Astrocyte (in vitro differentiated cells and primary cell): ENCODE measurements at regions not wholly inside any gene's neighbourhood (a gene's known extent, or its start where the extent isn't known, plus 50 kb on each side); places are given as distances from the start of the nearest gene placed in this dataset.

ENCODE experiments used
- DNase-seq: peaks from one replicate; pipeline ENCODE4 v3.0.0-alpha.2; 2010; ENCODE audit warnings: low read depth
- FAIRE-seq: peaks from 2 replicates; lab custom pipeline; 2011; peaks lifted over from hg19 to GRCh38; lab: Jason Lieb, UNC
- H2AFZ ChIP-seq: 2 replicates; pipeline ENCODE4 v1.6.0; 2012; ENCODE audit warnings: low read depth, low read length, inconsistent platforms
- H3K27ac ChIP-seq: 2 replicates; pipeline ENCODE4 v1.5.1; 2011; ENCODE audit warnings: low read depth, low read length, inconsistent platforms
- H3K27me3 ChIP-seq: 2 replicates; pipeline ENCODE4 v1.6.0; 2011; ENCODE audit warnings: low read length, inconsistent platforms; ENCODE audit not compliant: insufficient read depth
- H3K36me3 ChIP-seq: 2 replicates; pipeline ENCODE4 v1.5.1; 2011; ENCODE audit warnings: low read length, inconsistent platforms; ENCODE audit not compliant: insufficient read depth
- H3K4me1 ChIP-seq: 2 replicates; pipeline ENCODE4 v1.5.1; 2011; ENCODE audit warnings: low read length, inconsistent platforms; ENCODE audit not compliant: insufficient read depth
- H3K4me2 ChIP-seq: 2 replicates; pipeline ENCODE4 v1.6.0; 2012; ENCODE audit warnings: low read length, inconsistent platforms
- H3K4me3 ChIP-seq: 2 replicates; pipeline ENCODE4 v1.5.1; 2011; ENCODE audit warnings: low read depth, mild to moderate bottlenecking, low read length, inconsistent platforms; ENCODE audit not compliant: insufficient read depth
- H3K79me2 ChIP-seq: 2 replicates; pipeline ENCODE4 v1.6.0; 2012; ENCODE audit warnings: mild to moderate bottlenecking, low read length, inconsistent platforms; ENCODE audit not compliant: insufficient read depth
- H3K9ac ChIP-seq: 2 replicates; pipeline ENCODE4 v1.6.0; 2012; ENCODE audit warnings: mild to moderate bottlenecking, low read length, inconsistent platforms
- H3K9me3 ChIP-seq: 2 replicates; pipeline ENCODE4 v1.5.1; 2012; ENCODE audit warnings: low read depth, mild to moderate bottlenecking, low read length, inconsistent platforms; ENCODE audit not compliant: insufficient read depth
- H4K20me1 ChIP-seq: 2 replicates; pipeline ENCODE4 v1.6.0; 2012; ENCODE audit warnings: low read length, inconsistent platforms; ENCODE audit not compliant: insufficient read depth
- H3K27ac Mint-ChIP-seq: one replicate; pipeline ENCODE4 v1.8.0; 2021; ENCODE audit warnings: mild to moderate bottlenecking, mixed read lengths; ENCODE audit not compliant: unreplicated experiment
- H3K27me3 Mint-ChIP-seq: one replicate; pipeline ENCODE4 v1.8.0; 2021; ENCODE audit warnings: low read depth, mixed read lengths; ENCODE audit not compliant: unreplicated experiment
- H3K36me3 Mint-ChIP-seq: one replicate; pipeline ENCODE4 v1.8.0; 2021; ENCODE audit warnings: low read depth, mixed read lengths; ENCODE audit not compliant: unreplicated experiment
- H3K4me1 Mint-ChIP-seq: one replicate; pipeline ENCODE4 v1.8.0; 2021; ENCODE audit warnings: low read depth, mixed read lengths; ENCODE audit not compliant: unreplicated experiment
- H3K4me3 Mint-ChIP-seq: one replicate; pipeline ENCODE4 v1.8.0; 2021; ENCODE audit warnings: mild to moderate bottlenecking, moderate library complexity, mixed read lengths; ENCODE audit not compliant: unreplicated experiment
- H3K9me3 Mint-ChIP-seq: one replicate; pipeline ENCODE4 v1.8.0; 2021; ENCODE audit warnings: mild to moderate bottlenecking, mixed read lengths; ENCODE audit not compliant: unreplicated experiment
- CTCF ChIP-seq: IDR thresholded peaks from 2 replicates; pipeline ENCODE4 v1.5.1; 2011; ENCODE audit warnings: low read depth, mild to moderate bottlenecking, inconsistent platforms, low read length, moderate library complexity; ENCODE audit not compliant: insufficient read depth
- EZH2 ChIP-seq: IDR thresholded peaks from 2 replicates; pipeline ENCODE4 v1.6.1; 2012; ENCODE audit warnings: mild to moderate bottlenecking, low read length, inconsistent platforms; ENCODE audit not compliant: insufficient read depth

- no peaks in the 10 kb centered on the region for H3K4me1 ChIP-seq
- no peak overlapping the region for H3K27ac Mint-ChIP-seq
- H3K36me3 Mint-ChIP-seq, result no peaks in the 10 kb centered on the region
- no peaks in the 10 kb centered on the region for H3K9me3 ChIP-seq
- no peak overlapping the region for H3K4me2 ChIP-seq
- no peak overlapping the region for H3K4me3 Mint-ChIP-seq
- no peak for DNase-seq
- no peak overlapping the region for H3K27ac ChIP-seq
- H3K4me1 Mint-ChIP-seq, result no peaks in the 10 kb centered on the region
- no peak for TF ChIP-seq CTCF
- no peak for TF ChIP-seq EZH2
- FAIRE-seq, result no peak
- no peaks in the 10 kb centered on the region for H3K36me3 ChIP-seq
- H3K9me3 Mint-ChIP-seq, result no peaks in the 10 kb centered on the region
- no peaks in the 10 kb centered on the region for H3K27me3 ChIP-seq
- H3K27me3 Mint-ChIP-seq, result no peaks in the 10 kb centered on the region
- H2AFZ ChIP-seq, result no peak overlapping the region
- no peaks in the 10 kb centered on the region for H4K20me1 ChIP-seq
- no peak overlapping the region for H3K4me3 ChIP-seq
- H3K79me2 ChIP-seq, result no peaks in the 10 kb centered on the region
- H3K9ac ChIP-seq, result no peak overlapping the region
Observed at GRCh38 chr16:13558752-13559151, 361.2 kb upstream of the ERCC4 start.

GRCh38 chr16:13559624-13560023, 360.3 kb upstream of the ERCC4 start:
- H3K9me3 ChIP-seq, result no peaks in the 10 kb centered on the region
- no peaks in the 10 kb centered on the region for H4K20me1 ChIP-seq
- Mint-ChIP-seq H3K27me3 (no peaks in the 10 kb centered on the region), H3K9me3 (no peaks in the 10 kb centered on the region), H3K27ac (no peak overlapping the region), H3K4me3 (no peak overlapping the region), H3K4me1 (no peaks in the 10 kb centered on the region), H3K36me3 (no peaks in the 10 kb centered on the region)
- H3K4me3 ChIP-seq, result no peak overlapping the region
- TF ChIP-seq EZH2, result no peak
- TF ChIP-seq CTCF, result no peak
- no peaks in the 10 kb centered on the region for H3K79me2 ChIP-seq
- no peak overlapping the region for H3K27ac ChIP-seq
- H3K4me2 ChIP-seq, result no peak overlapping the region
- no peaks in the 10 kb centered on the region for H3K27me3 ChIP-seq
- no peaks in the 10 kb centered on the region for H3K4me1 ChIP-seq
- FAIRE-seq, result no peak
- DNase-seq, result no peak
- no peak overlapping the region for H3K9ac ChIP-seq
- H2AFZ ChIP-seq, result no peak overlapping the region
- H3K36me3 ChIP-seq, result no peaks in the 10 kb centered on the region

DNA sequence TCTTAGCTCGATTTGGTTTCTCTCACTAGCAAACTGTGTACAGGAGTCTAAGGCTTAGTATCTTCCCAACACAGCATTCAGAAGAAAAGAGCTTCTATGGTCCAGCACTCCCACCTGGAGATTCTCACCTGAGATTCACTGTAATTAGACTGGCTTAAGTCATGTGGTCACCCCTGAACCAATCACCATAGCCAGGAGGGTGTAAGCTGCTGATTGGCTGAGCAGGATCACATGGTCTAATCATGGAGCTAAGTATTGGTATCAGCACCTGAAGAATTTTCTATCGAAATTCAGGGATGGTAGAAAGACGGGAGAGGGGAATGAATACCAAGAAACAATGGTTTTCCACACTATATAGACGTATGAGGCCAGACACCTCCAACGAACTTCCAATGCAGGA, 359.8 kb upstream of the ERCC4 start:
- H3K9me3 Mint-ChIP-seq, result no peaks in the 10 kb centered on the region

More for the DNA sequence above, 359.8 kb upstream of the ERCC4 start:
- no peak for DNase-seq
- no peak overlapping the region for H3K4me3 Mint-ChIP-seq
- Histone ChIP-seq H3K36me3 (no peaks in the 10 kb centered on the region), H4K20me1 (no peaks in the 10 kb centered on the region), H3K79me2 (no peaks in the 10 kb centered on the region), H3K27ac (no peak overlapping the region), H2AFZ (no peak overlapping the region), H3K4me1 (no peaks in the 10 kb centered on the region), H3K27me3 (no peaks in the 10 kb centered on the region), H3K9ac (no peak overlapping the region), H3K4me3 (no peak overlapping the region), H3K4me2 (no peak overlapping the region), H3K9me3 (no peaks in the 10 kb centered on the region)
- no peaks in the 10 kb centered on the region for H3K36me3 Mint-ChIP-seq
- no peaks in the 10 kb centered on the region for H3K27me3 Mint-ChIP-seq
- TF ChIP-seq CTCF, result no peak
- TF ChIP-seq EZH2, result no peak
- H3K27ac Mint-ChIP-seq, result no peak overlapping the region
- no peaks in the 10 kb centered on the region for H3K4me1 Mint-ChIP-seq
- FAIRE-seq, result no peak
